ENCODE measurements at regions not wholly inside any gene's neighbourhood (a gene's known extent, or its start where the extent isn't known, plus 50 kb on each side); places are given as distances from the start of the nearest gene placed in this dataset.

GRCh38 chr3:144121661-144122060, 150.0 kb downstream of the DIPK2A start:
- FAIRE-seq: no peak
- no peak for DNase-seq (ENCODE audit: insufficient read length, low spot score)
- TF ChIP-seq POLR2AphosphoS5 (IDR thresholded peaks at IDR 0.05; ENCODE audit: low read depth, low read length): no peak
- no peak for TF ChIP-seq PAX5 (IDR thresholded peaks at IDR 0.05; ENCODE audit: insufficient read depth, low read length, severe bottlenecking)
- TF ChIP-seq POLR2A (IDR thresholded peaks at IDR 0.05; ENCODE audit: low read depth, low read length): no peak
- TF ChIP-seq TAF1 (IDR thresholded peaks at IDR 0.05; ENCODE audit: low read depth, low read length): no peak
- TF ChIP-seq SPI1 (IDR thresholded peaks at IDR 0.05; ENCODE audit: low read depth, low read length): no peak
- no peak for TF ChIP-seq POU2F2 (IDR thresholded peaks at IDR 0.05; ENCODE audit: low read depth, low read length)

- DNase-seq (ENCODE audit: insufficient read length, low spot score) (no peak), FAIRE-seq (no peak)
- TF ChIP-seq POLR2AphosphoS5 (IDR thresholded peaks at IDR 0.05; ENCODE audit: low read depth, low read length) (no peak), TAF1 (IDR thresholded peaks at IDR 0.05; ENCODE audit: low read depth, low read length) (no peak), PAX5 (IDR thresholded peaks at IDR 0.05; ENCODE audit: insufficient read depth, low read length, severe bottlenecking) (no peak), POLR2A (IDR thresholded peaks at IDR 0.05; ENCODE audit: low read depth, low read length) (no peak), SPI1 (IDR thresholded peaks at IDR 0.05; ENCODE audit: low read depth, low read length) (no peak), POU2F2 (IDR thresholded peaks at IDR 0.05; ENCODE audit: low read depth, low read length) (no peak)
These were observed 155.4 kb downstream of the DIPK2A start for GRCh38 chr3:144127014-144127413.

DNA sequence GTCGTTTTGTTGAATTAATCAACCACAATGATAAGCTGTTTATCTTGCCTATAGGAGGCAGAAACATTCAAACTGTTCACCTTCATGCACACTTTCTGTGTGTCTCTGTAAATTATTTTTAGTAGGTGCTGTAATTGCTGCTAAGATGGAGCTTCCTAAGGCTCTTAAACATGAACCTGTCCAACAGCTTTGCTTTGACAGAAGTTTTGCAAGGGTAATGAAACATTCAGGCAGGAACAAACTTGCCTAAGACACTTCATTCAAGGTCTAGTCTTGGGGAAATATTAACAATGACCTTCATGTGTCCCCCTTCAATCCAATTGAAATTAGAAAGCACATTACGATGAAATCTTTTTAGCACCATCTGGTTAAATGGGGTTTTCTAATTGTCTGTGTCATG, 156.1 kb downstream of the DIPK2A start:
- TF ChIP-seq TAF1 (IDR thresholded peaks at IDR 0.05; ENCODE audit: low read depth, low read length) (no peak), POLR2AphosphoS5 (IDR thresholded peaks at IDR 0.05; ENCODE audit: low read depth, low read length) (no peak), SPI1 (IDR thresholded peaks at IDR 0.05; ENCODE audit: low read depth, low read length) (no peak), PAX5 (IDR thresholded peaks at IDR 0.05; ENCODE audit: insufficient read depth, low read length, severe bottlenecking) (no peak), POU2F2 (IDR thresholded peaks at IDR 0.05; ENCODE audit: low read depth, low read length) (no peak), POLR2A (IDR thresholded peaks at IDR 0.05; ENCODE audit: low read depth, low read length) (no peak)
- no peak for FAIRE-seq
- DNase-seq (ENCODE audit: insufficient read length, low spot score): no peak

DNA sequence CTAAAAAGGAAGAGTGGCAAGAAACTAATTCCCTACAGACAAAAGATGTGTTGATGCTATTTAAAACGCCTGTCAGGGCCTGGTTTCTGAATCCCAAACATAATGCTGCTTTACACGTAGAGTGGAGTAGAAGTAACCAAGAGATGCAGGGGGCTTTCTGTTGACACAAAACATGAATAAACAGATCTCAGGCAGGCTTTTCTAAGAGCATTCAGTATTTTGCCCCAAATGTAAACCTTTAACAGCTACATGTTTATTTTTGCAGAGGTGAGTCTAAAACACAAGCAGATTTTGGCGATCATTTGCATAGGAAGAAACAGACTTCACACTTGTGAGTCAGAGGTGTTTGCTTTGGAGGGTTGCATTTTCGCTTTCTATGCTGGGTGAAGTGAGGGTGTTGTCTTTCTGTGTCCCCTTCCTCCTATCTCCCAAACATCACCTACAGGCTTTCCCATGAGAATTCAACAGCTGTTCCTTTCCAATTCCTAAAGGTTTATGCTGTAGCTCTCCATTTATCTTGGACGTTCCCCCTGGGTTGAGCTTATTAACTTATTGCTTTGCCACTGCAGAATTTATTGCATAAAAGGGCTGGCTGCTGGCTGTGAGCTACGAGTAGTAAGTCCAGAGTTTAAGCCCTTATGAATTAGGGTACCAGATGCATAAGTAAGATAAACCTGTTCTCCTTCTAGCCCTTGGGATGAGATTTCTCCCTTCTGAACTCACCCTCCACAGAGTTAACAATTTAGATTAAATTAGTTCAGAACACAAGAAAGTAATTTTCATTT, 156.7 kb downstream of the DIPK2A start:
- FAIRE-seq: peak; percentile 94
- TF ChIP-seq POLR2A (IDR thresholded peaks at IDR 0.05; ENCODE audit: low read depth, low read length) (peak; percentile 56; the same call in 1 of the 2 replicates), POU2F2 (IDR thresholded peaks at IDR 0.05; ENCODE audit: low read depth, low read length) (peak; percentile 87; the same call in 1 of the 2 replicates), TAF1 (IDR thresholded peaks at IDR 0.05; ENCODE audit: low read depth, low read length) (peak; percentile 31; the same call in 1 of the 2 replicates), PAX5 (IDR thresholded peaks at IDR 0.05; ENCODE audit: insufficient read depth, low read length, severe bottlenecking) (no peak), POLR2AphosphoS5 (IDR thresholded peaks at IDR 0.05; ENCODE audit: low read depth, low read length) (peak; percentile 42; the same call in 1 of the 2 replicates), SPI1 (IDR thresholded peaks at IDR 0.05; ENCODE audit: low read depth, low read length) (0 out of 2 replicates have a peak, but pooled peaks have one; percentile 7)
- DNase-seq (ENCODE audit: insufficient read length, low spot score): peak; percentile 13

GRCh38 chr3:144129536-144130214, 158.1 kb downstream of the DIPK2A start:
- peak; percentile 41 for FAIRE-seq
- TF ChIP-seq SPI1 (IDR thresholded peaks at IDR 0.05; ENCODE audit: low read depth, low read length): no peak
- TF ChIP-seq PAX5 (IDR thresholded peaks at IDR 0.05; ENCODE audit: insufficient read depth, low read length, severe bottlenecking): no peak
- TF ChIP-seq POU2F2 (IDR thresholded peaks at IDR 0.05; ENCODE audit: low read depth, low read length): no peak
- no peak for TF ChIP-seq TAF1 (IDR thresholded peaks at IDR 0.05; ENCODE audit: low read depth, low read length)
- TF ChIP-seq POLR2AphosphoS5 (IDR thresholded peaks at IDR 0.05; ENCODE audit: low read depth, low read length): no peak
- no peak for TF ChIP-seq POLR2A (IDR thresholded peaks at IDR 0.05; ENCODE audit: low read depth, low read length)
- DNase-seq (ENCODE audit: insufficient read length, low spot score): no peak

DNA sequence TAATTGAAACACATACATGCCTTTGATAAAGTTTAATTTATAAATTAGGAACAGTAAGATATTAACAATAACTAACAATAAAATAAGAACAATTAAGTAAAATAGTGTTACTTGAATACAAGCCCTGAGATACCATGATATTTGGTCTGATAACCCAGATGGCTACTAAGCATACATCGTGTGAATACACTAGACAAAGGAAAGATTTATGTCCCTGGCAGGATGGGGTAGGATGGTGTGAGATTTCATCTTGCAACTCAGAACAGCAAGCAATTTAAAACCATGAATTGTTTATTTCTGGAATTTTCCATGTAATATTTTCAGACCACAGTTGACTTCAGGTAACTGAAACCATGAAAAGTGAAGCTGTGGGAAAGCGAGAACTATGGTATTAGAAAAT, 169.5 kb downstream of the DIPK2A start:
- TF ChIP-seq SPI1 (IDR thresholded peaks at IDR 0.05; ENCODE audit: low read depth, low read length) (no peak), PAX5 (IDR thresholded peaks at IDR 0.05; ENCODE audit: insufficient read depth, low read length, severe bottlenecking) (no peak), TAF1 (IDR thresholded peaks at IDR 0.05; ENCODE audit: low read depth, low read length) (no peak), POLR2AphosphoS5 (IDR thresholded peaks at IDR 0.05; ENCODE audit: low read depth, low read length) (no peak)
- DNase-seq (ENCODE audit: insufficient read length, low spot score): no peak
- no peak for FAIRE-seq

DNA sequence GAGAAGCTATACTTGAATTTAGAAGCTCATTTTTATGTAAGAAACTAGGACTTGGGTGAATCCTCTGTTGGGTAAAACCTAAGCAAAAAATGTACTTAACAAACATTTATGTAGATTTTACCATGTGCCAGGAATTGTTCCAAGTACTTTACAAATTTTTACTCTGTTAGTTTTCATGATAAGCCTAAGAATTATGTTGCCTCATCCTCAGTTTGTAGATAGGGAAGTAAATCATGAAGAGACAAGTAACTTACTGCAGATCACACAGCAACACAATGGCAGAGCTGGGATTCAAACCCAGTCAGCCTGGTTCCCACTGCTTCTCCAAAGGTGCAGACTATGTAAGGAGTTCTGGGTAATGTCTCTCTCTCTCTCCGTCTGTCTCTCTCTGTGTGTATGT, 169.9 kb downstream of the DIPK2A start:
- FAIRE-seq (no peak), DNase-seq (ENCODE audit: insufficient read length, low spot score) (no peak)
- TF ChIP-seq TAF1 (IDR thresholded peaks at IDR 0.05; ENCODE audit: low read depth, low read length): no peak
- TF ChIP-seq POLR2A (IDR thresholded peaks at IDR 0.05; ENCODE audit: low read depth, low read length): no peak
- TF ChIP-seq SPI1 (IDR thresholded peaks at IDR 0.05; ENCODE audit: low read depth, low read length): no peak
- TF ChIP-seq PAX5 (IDR thresholded peaks at IDR 0.05; ENCODE audit: insufficient read depth, low read length, severe bottlenecking): no peak
- no peak for TF ChIP-seq POLR2AphosphoS5 (IDR thresholded peaks at IDR 0.05; ENCODE audit: low read depth, low read length)
- no peak for TF ChIP-seq POU2F2 (IDR thresholded peaks at IDR 0.05; ENCODE audit: low read depth, low read length)

GRCh38 chr3:144142151-144142840, 170.7 kb downstream of the DIPK2A start:
- FAIRE-seq: no peak
- TF ChIP-seq TAF1 (IDR thresholded peaks at IDR 0.05; ENCODE audit: low read depth, low read length): no peak
- no peak for TF ChIP-seq POLR2AphosphoS5 (IDR thresholded peaks at IDR 0.05; ENCODE audit: low read depth, low read length)
- no peak for TF ChIP-seq POU2F2 (IDR thresholded peaks at IDR 0.05; ENCODE audit: low read depth, low read length)
- no peak for TF ChIP-seq POLR2A (IDR thresholded peaks at IDR 0.05; ENCODE audit: low read depth, low read length)
- TF ChIP-seq SPI1 (IDR thresholded peaks at IDR 0.05; ENCODE audit: low read depth, low read length): no peak
- TF ChIP-seq PAX5 (IDR thresholded peaks at IDR 0.05; ENCODE audit: insufficient read depth, low read length, severe bottlenecking): no peak
- DNase-seq (ENCODE audit: insufficient read length, low spot score): no peak

DNA sequence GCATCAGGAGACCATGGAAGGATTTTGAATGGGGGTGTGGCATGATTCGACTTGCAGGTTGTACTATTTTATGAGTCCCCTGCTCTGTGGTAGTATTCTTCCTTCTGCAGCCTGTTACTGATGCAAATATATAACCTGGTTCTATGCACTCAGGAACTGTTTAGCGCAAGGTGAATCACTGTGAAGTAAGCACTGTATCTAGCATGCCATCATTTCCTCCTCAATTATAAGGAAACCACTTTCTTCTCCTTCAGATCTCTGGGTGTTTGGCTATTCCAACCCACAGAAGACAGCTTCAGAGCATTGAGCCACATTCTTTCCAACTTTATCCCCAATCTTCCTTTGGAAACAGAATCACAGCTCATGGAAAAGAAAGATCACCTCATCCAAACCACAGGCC, 176.7 kb downstream of the DIPK2A start:
- no peak for TF ChIP-seq POU2F2 (IDR thresholded peaks at IDR 0.05; ENCODE audit: low read depth, low read length)
- FAIRE-seq (no peak), DNase-seq (ENCODE audit: insufficient read length, low spot score) (no peak)

Measured in GM12891 (cell line).